CD14-positive monocyte (primary cell): ENCODE measurements at regions not wholly inside any gene's neighbourhood (a gene's known extent, or its start where the extent isn't known, plus 50 kb on each side); places are given as distances from the start of the nearest gene placed in this dataset.

ENCODE experiments used
- DNase-seq, 3 donors: peaks; one replicate each; pipeline ENCODE4 v3.0.0-alpha.2; 2011 to 2022
- H2AFZ ChIP-seq: 2 replicates; pipeline ENCODE4 v1.6.0; 2012; ENCODE audit warnings: mild to moderate bottlenecking, low read depth, low read length, inconsistent platforms; ENCODE audit not compliant: insufficient read depth, poor library complexity, severe bottlenecking
- H3K27ac ChIP-seq, 2 donors: 1 replicate in 1 of 2; 2 replicates in 1 of 2; pipeline ENCODE4 v1.5.1; 2012 to 2013; ENCODE audit warnings: low read length in 2 of 2, control low read depth in 1 of 2, inconsistent platforms in 1 of 2, low read depth in 1 of 2, mild to moderate bottlenecking in 1 of 2
- H3K27me3 ChIP-seq, 2 donors: one replicate each; pipeline versions ENCODE4 v1.6.0 to v1.6.1; 2011 to 2013; ENCODE audit warnings: low read length in 2 of 2; ENCODE audit not compliant: control insufficient read depth in 2 of 2, insufficient read depth in 2 of 2
- H3K36me3 ChIP-seq, 2 donors: replicated peaks in 1 of 2; 1 replicate in 1 of 2; 2 replicates in 1 of 2; pipeline versions ENCODE4 v1.5.1 to v1.6.1; 2012 to 2013; ENCODE audit warnings: low read length in 2 of 2, control low read depth in 1 of 2, inconsistent platforms in 1 of 2, mild to moderate bottlenecking in 1 of 2; ENCODE audit not compliant: insufficient read depth in 2 of 2, control insufficient read depth in 1 of 2
- H3K4me1 ChIP-seq, 2 donors: 1 replicate in 1 of 2; 2 replicates in 1 of 2; pipeline versions ENCODE4 v1.5.1 to v1.6.1; 2012 to 2013; ENCODE audit warnings: low read length in 2 of 2, control low read depth in 1 of 2, inconsistent platforms in 1 of 2, mild to moderate bottlenecking in 1 of 2, moderate library complexity in 1 of 2; ENCODE audit not compliant: insufficient read depth in 2 of 2, control insufficient read depth in 1 of 2
- H3K4me2 ChIP-seq: replicated peaks from 2 replicates; pipeline ENCODE3; 2012; ENCODE audit warnings: low read length, moderate library complexity, mild to moderate bottlenecking; ENCODE audit not compliant: poor library complexity, severe bottlenecking; ENCODE audit errors: extremely low read depth
- H3K4me3 ChIP-seq, 3 experiments: fragments of 200-600 bp in 1 of 3; sonication (generic) in 1 of 3; replicated peaks in 1 of 3; 1 replicate in 2 of 3; 2 replicates in 1 of 3; pipeline ENCODE4 v1.5.1; 2011 to 2013; ENCODE audit warnings: low read length in 3 of 3, mild to moderate bottlenecking in 3 of 3, control low read depth in 2 of 3, low read depth in 2 of 3, inconsistent platforms in 1 of 3, moderate library complexity in 1 of 3
- H3K79me2 ChIP-seq: 2 replicates; pipeline ENCODE4 v1.6.0; 2012; ENCODE audit warnings: mild to moderate bottlenecking, control low read depth, inconsistent platforms, low read length, moderate library complexity; ENCODE audit not compliant: insufficient read depth
- H3K9ac ChIP-seq: 2 replicates; pipeline ENCODE4 v1.6.0; 2017; ENCODE audit warnings: low read length, mild to moderate bottlenecking; ENCODE audit not compliant: insufficient read depth, poor library complexity, severe bottlenecking
- H3K9me3 ChIP-seq, 2 donors: replicated peaks in 1 of 2; 1 replicate in 1 of 2; 2 replicates in 1 of 2; pipeline versions ENCODE4 v1.5.1 to v1.6.1; 2012 to 2013; ENCODE audit warnings: low read length in 2 of 2, control low read depth in 1 of 2; ENCODE audit not compliant: control insufficient read depth in 1 of 2, insufficient read depth in 1 of 2
- H4K20me1 ChIP-seq: 2 replicates; pipeline ENCODE4 v1.6.0; 2012; ENCODE audit warnings: mild to moderate bottlenecking, low read length, control low read depth, moderate library complexity; ENCODE audit not compliant: insufficient read depth
- H3K27ac Mint-ChIP-seq, 7 donors: one replicate each; pipeline ENCODE4 v1.8.0; 2020; ENCODE audit warnings: mild to moderate bottlenecking in 7 of 7, mixed read lengths in 7 of 7, moderate library complexity in 6 of 7, inconsistent platforms in 2 of 7
- H3K27me3 Mint-ChIP-seq, 3 donors: one replicate each; pipeline ENCODE4 v1.8.0; 2021 to 2022; ENCODE audit warnings: low read depth in 3 of 3, mild to moderate bottlenecking in 3 of 3, mixed read lengths in 3 of 3, moderate library complexity in 3 of 3, inconsistent platforms in 1 of 3
- H3K36me3 Mint-ChIP-seq, 2 donors: one replicate each; pipeline ENCODE4 v1.8.0; 2020; ENCODE audit warnings: mixed read lengths in 2 of 2, inconsistent platforms in 1 of 2, mild to moderate bottlenecking in 1 of 2
- H3K4me1 Mint-ChIP-seq: one replicate; pipeline ENCODE4 v1.8.0; 2020; ENCODE audit warnings: mild to moderate bottlenecking, mixed read lengths
- H3K4me3 Mint-ChIP-seq, 2 donors: one replicate each; pipeline ENCODE4 v1.8.0; 2020; ENCODE audit warnings: mild to moderate bottlenecking in 2 of 2, mixed read lengths in 2 of 2, moderate library complexity in 1 of 2
- H3K9me3 Mint-ChIP-seq, 7 donors: one replicate each; pipeline ENCODE4 v1.8.0; 2020 to 2022; ENCODE audit warnings: mixed read lengths in 7 of 7, mild to moderate bottlenecking in 6 of 7, moderate library complexity in 6 of 7, inconsistent platforms in 2 of 7
- WGBS: methylation state at CpG from one replicate; pipeline ENCODE4 v1.1.5; 2013; ENCODE audit warnings: missing lambda C conversion rate; ENCODE audit not compliant: insufficient coverage; 5-methylcytosine and 5-hydroxymethylcytosine counted together
- intact Hi-C, 2 donors: fragments of 100-400 bp; cut with micrococcal nuclease; formaldehyde crosslinking; loops; one replicate each; pipeline versions ENCODE4 v1.15.0 to v1.15.1; 2023
- TF ChIP-seq, protein P1 (sequence below): fragments of 200-600 bp; IDR thresholded peaks from one replicate; pipeline ENCODE4 v1.8.0; 2022; ENCODE audit warnings: antibody characterized with exemption, mild to moderate bottlenecking

DNA sequence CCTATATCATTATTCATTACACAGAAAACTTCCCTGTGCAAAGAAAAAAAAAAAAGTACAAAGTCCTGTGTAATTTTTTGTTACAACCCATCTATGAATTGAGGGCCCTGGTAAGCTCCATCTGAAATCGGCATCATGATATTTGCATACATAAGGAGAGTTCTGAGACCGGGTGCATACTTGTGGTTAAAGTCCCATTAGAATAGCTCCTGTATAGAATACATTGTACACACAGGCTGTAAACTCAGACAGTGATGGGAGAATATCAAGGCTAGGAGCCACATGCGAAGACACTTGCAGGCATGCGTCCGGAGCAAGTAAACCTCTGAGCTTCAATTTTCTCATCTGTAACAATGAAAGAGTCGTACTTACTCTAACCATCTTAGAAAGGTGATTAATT, 353.2 kb downstream of the ETS1 start:
- Histone ChIP-seq H3K4me1 (peaks cover 14 to 18% of the 10 kb centered on the region in 2 donors), H2AFZ (no peak overlapping the region), H3K79me2 (no peaks in the 10 kb centered on the region), H3K4me3 (no peak overlapping the region), H4K20me1 (no peaks in the 10 kb centered on the region), H3K36me3 (no peaks in the 10 kb centered on the region), H3K27ac (no peak overlapping the region), H3K4me2 (no peak overlapping the region), H3K27me3 (no peaks in the 10 kb centered on the region), H3K9ac (no peak overlapping the region), H3K9me3 (no peaks in the 10 kb centered on the region)
- Mint-ChIP-seq H3K4me3 (no peak overlapping the region), H3K27ac (no peak overlapping the region), H3K9me3 (peaks cover 0 to 2% (median 0%) of the 10 kb centered on the region in 7 donors), H3K4me1 (peaks cover 22% of the 10 kb centered on the region), H3K27me3 (no peaks in the 10 kb centered on the region), H3K36me3 (no peaks in the 10 kb centered on the region)
- no peak for DNase-seq
- TF ChIP-seq, protein P1, sequence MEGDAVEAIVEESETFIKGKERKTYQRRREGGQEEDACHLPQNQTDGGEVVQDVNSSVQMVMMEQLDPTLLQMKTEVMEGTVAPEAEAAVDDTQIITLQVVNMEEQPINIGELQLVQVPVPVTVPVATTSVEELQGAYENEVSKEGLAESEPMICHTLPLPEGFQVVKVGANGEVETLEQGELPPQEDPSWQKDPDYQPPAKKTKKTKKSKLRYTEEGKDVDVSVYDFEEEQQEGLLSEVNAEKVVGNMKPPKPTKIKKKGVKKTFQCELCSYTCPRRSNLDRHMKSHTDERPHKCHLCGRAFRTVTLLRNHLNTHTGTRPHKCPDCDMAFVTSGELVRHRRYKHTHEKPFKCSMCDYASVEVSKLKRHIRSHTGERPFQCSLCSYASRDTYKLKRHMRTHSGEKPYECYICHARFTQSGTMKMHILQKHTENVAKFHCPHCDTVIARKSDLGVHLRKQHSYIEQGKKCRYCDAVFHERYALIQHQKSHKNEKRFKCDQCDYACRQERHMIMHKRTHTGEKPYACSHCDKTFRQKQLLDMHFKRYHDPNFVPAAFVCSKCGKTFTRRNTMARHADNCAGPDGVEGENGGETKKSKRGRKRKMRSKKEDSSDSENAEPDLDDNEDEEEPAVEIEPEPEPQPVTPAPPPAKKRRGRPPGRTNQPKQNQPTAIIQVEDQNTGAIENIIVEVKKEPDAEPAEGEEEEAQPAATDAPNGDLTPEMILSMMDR, result no peak
- intact Hi-C loops, result no loop called here
- WGBS, result no CpG with 5 or more reads among the region's 6 CpGs

DNA sequence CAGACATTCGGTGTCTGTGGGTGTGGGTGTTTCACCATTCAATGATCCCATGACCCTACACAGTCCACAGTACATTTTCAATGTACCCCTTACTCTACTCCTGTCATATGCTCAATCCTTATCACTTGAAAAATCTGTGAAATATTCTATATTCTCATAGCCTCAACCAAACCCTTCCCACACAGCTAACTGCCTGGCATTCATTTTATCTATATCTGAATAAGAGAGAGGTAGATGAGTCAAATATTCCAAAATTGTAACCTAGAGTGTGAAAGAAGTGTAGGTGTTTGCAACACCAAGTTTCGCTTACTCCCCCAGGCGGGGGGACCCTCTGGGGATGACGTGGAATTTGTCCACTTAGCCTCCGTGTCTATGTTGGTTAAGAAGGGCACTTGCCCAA, 354.8 kb downstream of the ETS1 start:
- Histone ChIP-seq H3K4me3 (no peak overlapping the region), H3K27ac (no peak overlapping the region), H3K9me3 (no peaks in the 10 kb centered on the region), H3K4me2 (no peak overlapping the region), H3K9ac (no peak overlapping the region), H3K27me3 (no peaks in the 10 kb centered on the region), H3K79me2 (no peaks in the 10 kb centered on the region), H3K36me3 (no peaks in the 10 kb centered on the region), H2AFZ (no peak overlapping the region), H3K4me1 (peaks cover 13 to 15% of the 10 kb centered on the region in 2 donors), H4K20me1 (no peaks in the 10 kb centered on the region)
- no peak for DNase-seq
- intact Hi-C loops, result no loop called here
- Mint-ChIP-seq H3K4me1 (peaks cover 22% of the 10 kb centered on the region), H3K36me3 (no peaks in the 10 kb centered on the region), H3K27me3 (no peaks in the 10 kb centered on the region), H3K4me3 (no peak overlapping the region), H3K27ac (peak overlapping the region in 1 of 7 donors; percentile 28), H3K9me3 (peaks cover 0 to 2% (median 0%) of the 10 kb centered on the region in 7 donors)
- TF ChIP-seq, protein P1, result no peak
- WGBS, result 100% methylated on average over 2 of the region's 5 CpGs
